DOHH2 (cell line): ENCODE measurements at regions not wholly inside any gene's neighbourhood (a gene's known extent, or its start where the extent isn't known, plus 50 kb on each side); places are given as distances from the start of the nearest gene placed in this dataset.

ENCODE experiments used
- H3F3A ChIP-seq: fragments of 200-600 bp; sonication (generic), shearing (Covaris generic); 2 replicates; pipeline ENCODE4 v1.6.0; 2016; ENCODE audit warnings: antibody characterized with exemption, mild to moderate bottlenecking; ENCODE audit not compliant: control insufficient read depth, insufficient read depth
- H3K27ac ChIP-seq: fragments of 200-600 bp; sonication (generic); 2 replicates; pipeline ENCODE4 v1.5.1; 2014; ENCODE audit warnings: low read depth, mild to moderate bottlenecking, low read length, moderate library complexity
- H3K27me3 ChIP-seq: fragments of 200-600 bp; sonication (generic); 2 replicates; pipeline ENCODE4 v1.6.1; 2014; ENCODE audit warnings: mild to moderate bottlenecking, low read length, mixed read lengths; ENCODE audit not compliant: control insufficient read depth
- H3K36me3 ChIP-seq: fragments of 200-600 bp; sonication (generic); 2 replicates; pipeline ENCODE4 v1.6.1; 2014; ENCODE audit warnings: mild to moderate bottlenecking, low read length, moderate library complexity, mixed read lengths; ENCODE audit not compliant: control insufficient read depth
- H3K4me1 ChIP-seq: fragments of 200-600 bp; sonication (generic); 2 replicates; pipeline ENCODE4 v1.6.1; 2014; ENCODE audit warnings: mild to moderate bottlenecking, low read length, mixed read lengths; ENCODE audit not compliant: control insufficient read depth
- H3K4me2 ChIP-seq: fragments of 200-600 bp; sonication (generic); 2 replicates; pipeline ENCODE4 v1.6.0; 2014; ENCODE audit warnings: mild to moderate bottlenecking, low read length, moderate library complexity
- H3K4me3 ChIP-seq: fragments of 200-600 bp; sonication (generic); 2 replicates; pipeline ENCODE4 v1.5.1; 2014; ENCODE audit warnings: mild to moderate bottlenecking, low read length, mixed read lengths
- H3K79me2 ChIP-seq: fragments of 200-600 bp; sonication (generic); 2 replicates; pipeline ENCODE4 v1.6.1; 2014; ENCODE audit warnings: mild to moderate bottlenecking, low read length, mixed read lengths; ENCODE audit not compliant: control insufficient read depth
- H3K9me2 ChIP-seq: fragments of 200-600 bp; sonication (generic); replicated peaks from 2 replicates; pipeline ENCODE4 v1.6.1; 2014; ENCODE audit warnings: mild to moderate bottlenecking, low read length, mixed read lengths; ENCODE audit not compliant: control insufficient read depth
- H3K9me3 ChIP-seq: fragments of 200-600 bp; sonication (generic); 2 replicates; pipeline ENCODE4 v1.6.1; 2014; ENCODE audit warnings: antibody characterized with exemption, low read length, mixed read lengths; ENCODE audit not compliant: control insufficient read depth, insufficient read depth
- H4K20me1 ChIP-seq: fragments of 200-600 bp; sonication (generic); 2 replicates; pipeline ENCODE4 v1.6.0; 2014; ENCODE audit warnings: low read depth, mild to moderate bottlenecking, antibody characterized with exemption, low read length, moderate library complexity; ENCODE audit not compliant: control insufficient read depth, insufficient read depth
- EZH2phosphoT487 ChIP-seq: fragments of 200-600 bp; sonication (generic); IDR thresholded peaks from 2 replicates; pipeline ENCODE4 v1.6.1; 2017; ENCODE audit warnings: borderline replicate concordance, mild to moderate bottlenecking, antibody characterized with exemption, low read length, moderate library complexity, mixed read lengths
- TF ChIP-seq, protein P1 (sequence below): fragments of 200-600 bp; sonication (generic); IDR thresholded peaks from one replicate; pipeline ENCODE4 v1.5.1; 2014; ENCODE audit warnings: antibody characterized with exemption, mild to moderate bottlenecking, low read depth, low read length; ENCODE audit not compliant: poor library complexity, severe bottlenecking

DNA sequence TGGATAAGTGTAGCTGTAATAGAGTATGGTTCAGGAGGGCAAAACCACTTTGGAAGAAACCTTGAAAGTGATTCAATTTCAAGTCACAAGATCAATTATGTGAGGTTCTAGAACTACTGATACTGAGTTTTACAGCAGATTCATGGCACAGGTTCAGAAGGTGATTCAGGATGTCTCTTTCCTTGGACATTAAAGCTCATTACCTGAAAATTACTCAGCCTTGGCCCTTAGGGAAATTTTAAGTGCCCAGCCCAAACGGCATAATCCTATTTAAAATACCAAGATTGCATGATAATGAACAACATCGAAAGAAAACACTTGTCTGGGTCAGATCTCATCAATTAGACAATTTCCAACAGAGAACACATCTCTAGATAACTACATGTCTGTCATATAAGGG is 70.2 kb upstream of the SLC38A2 start:
- Histone ChIP-seq H3K36me3 (no peaks in the 10 kb centered on the region), H3K4me1 (no peaks in the 10 kb centered on the region), H3K4me2 (no peak overlapping the region), H3K4me3 (no peak overlapping the region), H3F3A (no peaks in the 10 kb centered on the region), H4K20me1 (no peaks in the 10 kb centered on the region), H3K9me2 (no peaks in the 10 kb centered on the region), H3K27ac (no peak overlapping the region), H3K79me2 (no peaks in the 10 kb centered on the region), H3K9me3 (no peaks in the 10 kb centered on the region), H3K27me3 (peaks cover 4% of the 10 kb centered on the region; the same call in 1 of the 2 replicates)
- TF ChIP-seq, protein P1, sequence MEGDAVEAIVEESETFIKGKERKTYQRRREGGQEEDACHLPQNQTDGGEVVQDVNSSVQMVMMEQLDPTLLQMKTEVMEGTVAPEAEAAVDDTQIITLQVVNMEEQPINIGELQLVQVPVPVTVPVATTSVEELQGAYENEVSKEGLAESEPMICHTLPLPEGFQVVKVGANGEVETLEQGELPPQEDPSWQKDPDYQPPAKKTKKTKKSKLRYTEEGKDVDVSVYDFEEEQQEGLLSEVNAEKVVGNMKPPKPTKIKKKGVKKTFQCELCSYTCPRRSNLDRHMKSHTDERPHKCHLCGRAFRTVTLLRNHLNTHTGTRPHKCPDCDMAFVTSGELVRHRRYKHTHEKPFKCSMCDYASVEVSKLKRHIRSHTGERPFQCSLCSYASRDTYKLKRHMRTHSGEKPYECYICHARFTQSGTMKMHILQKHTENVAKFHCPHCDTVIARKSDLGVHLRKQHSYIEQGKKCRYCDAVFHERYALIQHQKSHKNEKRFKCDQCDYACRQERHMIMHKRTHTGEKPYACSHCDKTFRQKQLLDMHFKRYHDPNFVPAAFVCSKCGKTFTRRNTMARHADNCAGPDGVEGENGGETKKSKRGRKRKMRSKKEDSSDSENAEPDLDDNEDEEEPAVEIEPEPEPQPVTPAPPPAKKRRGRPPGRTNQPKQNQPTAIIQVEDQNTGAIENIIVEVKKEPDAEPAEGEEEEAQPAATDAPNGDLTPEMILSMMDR = no peak
- TF ChIP-seq EZH2phosphoT487 = no peak

DNA sequence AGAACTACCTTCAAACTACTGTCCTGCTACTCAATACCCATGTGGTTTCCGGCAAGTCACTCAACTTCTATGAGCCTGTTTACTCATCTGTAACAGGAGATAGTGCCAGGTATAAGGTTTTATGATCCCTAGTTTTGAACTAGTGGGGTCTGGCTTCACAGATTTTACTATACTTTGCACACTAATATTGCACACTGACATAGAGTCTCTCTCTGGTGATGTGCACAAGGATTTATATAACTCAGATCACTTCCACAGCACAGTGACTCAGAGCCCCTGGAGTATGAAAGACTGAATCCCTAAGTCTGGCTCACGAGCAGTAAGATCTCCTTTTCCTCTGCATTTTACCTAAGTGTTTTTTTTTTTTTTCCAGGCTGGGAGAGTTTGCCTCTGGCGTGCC is 69.7 kb upstream of the SLC38A2 start:
- Histone ChIP-seq H4K20me1 (no peaks in the 10 kb centered on the region), H3K4me1 (no peaks in the 10 kb centered on the region), H3K27ac (no peak overlapping the region), H3K36me3 (no peaks in the 10 kb centered on the region), H3K4me3 (no peak overlapping the region), H3K4me2 (no peak overlapping the region), H3F3A (no peaks in the 10 kb centered on the region), H3K27me3 (peaks cover 4% of the 10 kb centered on the region; the same call in 1 of the 2 replicates), H3K9me3 (no peaks in the 10 kb centered on the region), H3K79me2 (no peaks in the 10 kb centered on the region), H3K9me2 (no peaks in the 10 kb centered on the region)
- TF ChIP-seq, protein P1 = no peak
- no peak for TF ChIP-seq EZH2phosphoT487

DNA sequence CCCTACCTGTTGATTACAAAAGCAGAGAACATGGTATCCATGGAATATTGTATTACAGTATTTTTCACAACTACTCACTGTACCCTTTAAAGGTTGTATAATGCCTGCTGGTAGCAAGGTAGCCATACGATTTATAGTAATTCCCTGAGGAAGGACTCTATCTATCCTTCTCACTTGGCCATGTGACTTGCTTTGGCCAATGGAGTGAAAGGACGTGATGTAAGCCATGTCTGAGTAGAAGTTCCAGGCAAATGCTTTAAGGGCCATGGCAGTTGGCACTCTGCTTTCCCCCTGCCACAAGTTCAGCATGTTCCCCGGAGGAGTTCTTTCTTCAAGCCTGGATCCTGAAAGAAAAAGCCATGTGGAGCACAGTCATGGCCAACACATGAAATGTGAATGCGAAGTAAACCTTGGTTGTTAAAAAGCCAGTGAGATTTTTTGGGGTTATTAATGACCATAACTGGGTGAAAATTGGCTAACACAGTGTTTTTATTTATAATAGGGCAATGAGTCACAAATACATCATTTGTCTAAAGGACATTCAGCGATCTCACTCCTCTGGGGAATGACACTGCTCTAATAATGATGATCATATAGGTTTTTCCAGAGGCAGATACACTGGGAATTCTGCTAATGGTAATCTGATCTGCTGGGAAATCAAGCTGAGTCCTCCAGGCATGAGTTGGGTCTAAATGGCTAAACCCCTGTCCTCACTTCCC is 67.4 kb upstream of the SLC38A2 start:
- H4K20me1 ChIP-seq = no peaks in the 10 kb centered on the region
- no peaks in the 10 kb centered on the region for H3F3A ChIP-seq
- no peak overlapping the region for H3K4me3 ChIP-seq
- no peaks in the 10 kb centered on the region for H3K36me3 ChIP-seq
- peaks cover 4% of the 10 kb centered on the region; the same call in 1 of the 2 replicates for H3K27me3 ChIP-seq
- H3K4me2 ChIP-seq = no peak overlapping the region
- H3K4me1 ChIP-seq = no peaks in the 10 kb centered on the region
- no peaks in the 10 kb centered on the region for H3K79me2 ChIP-seq
- no peaks in the 10 kb centered on the region for H3K9me2 ChIP-seq
- H3K27ac ChIP-seq = no peak overlapping the region
- H3K9me3 ChIP-seq = no peaks in the 10 kb centered on the region
- TF ChIP-seq, protein P1 = no peak
- TF ChIP-seq EZH2phosphoT487 = no peak
